ENCODE measurements at regions not wholly inside any gene's neighbourhood (a gene's known extent, or its start where the extent isn't known, plus 50 kb on each side); places are given as distances from the start of the nearest gene placed in this dataset.

- DNase-seq = peak; percentile 42
Measured at GRCh38 chr12:42696406-42697149, 107.0 kb upstream of the PRICKLE1 start.

- DNase-seq = no peak
Measured at GRCh38 chr12:42695490-42695995, 106.0 kb upstream of the PRICKLE1 start.

GRCh38 chr12:42692749-42693148 is 103.2 kb upstream of the PRICKLE1 start:
- DNase-seq = no peak

GRCh38 chr12:42691991-42692557 is 102.5 kb upstream of the PRICKLE1 start:
- DNase-seq = no peak

GRCh38 chr12:42690264-42690663 is 100.7 kb upstream of the PRICKLE1 start:
- no peak for DNase-seq

- no peak for DNase-seq
Measured at GRCh38 chr12:42689699-42690098, 100.2 kb upstream of the PRICKLE1 start.

GRCh38 chr12:42686514-42687172 is 97.1 kb upstream of the PRICKLE1 start:
- DNase-seq = no peak

- no peak for DNase-seq
Measured at GRCh38 chr12:42684802-42685071, 95.2 kb upstream of the PRICKLE1 start.

- no peak for DNase-seq
Measured at GRCh38 chr12:42683933-42684801, 94.6 kb upstream of the PRICKLE1 start.

GRCh38 chr12:42683266-42683665 is 93.7 kb upstream of the PRICKLE1 start:
- DNase-seq = no peak

GRCh38 chr12:42679466-42679865 is 89.9 kb upstream of the PRICKLE1 start:
- no peak for DNase-seq

- DNase-seq = no peak
Measured at GRCh38 chr12:42677461-42677860, 87.9 kb upstream of the PRICKLE1 start.

GRCh38 chr12:42673535-42673934 is 84.0 kb upstream of the PRICKLE1 start:
- DNase-seq = peak; percentile 74

- no peak for DNase-seq
Measured at GRCh38 chr12:42670719-42671118, 81.2 kb upstream of the PRICKLE1 start.

GRCh38 chr12:42669553-42669952 is 80.0 kb upstream of the PRICKLE1 start:
- DNase-seq = no peak

GRCh38 chr12:42666671-42667243 is 77.2 kb upstream of the PRICKLE1 start:
- no peak for DNase-seq

- DNase-seq = no peak
Measured at GRCh38 chr12:42663621-42664020, 74.1 kb upstream of the PRICKLE1 start.

- no peak for DNase-seq
Measured at GRCh38 chr12:42660968-42661937, 71.7 kb upstream of the PRICKLE1 start.

- DNase-seq = no peak
Measured at GRCh38 chr12:42660117-42660516, 70.6 kb upstream of the PRICKLE1 start.

GRCh38 chr12:42652048-42652447 is 62.5 kb upstream of the PRICKLE1 start:
- no peak for DNase-seq

GRCh38 chr12:42648061-42648460 is 58.5 kb upstream of the PRICKLE1 start:
- DNase-seq = no peak

All from SIG-M5 (cell line).